ENCODE measurements at regions not wholly inside any gene's neighbourhood (a gene's known extent, or its start where the extent isn't known, plus 50 kb on each side); places are given as distances from the start of the nearest gene placed in this dataset.
"Not testable (repeated sequence)": the region's sequence is repeated elsewhere in the genome, so short reads cannot be mapped to it uniquely, and the experiment has no call there.

DNA sequence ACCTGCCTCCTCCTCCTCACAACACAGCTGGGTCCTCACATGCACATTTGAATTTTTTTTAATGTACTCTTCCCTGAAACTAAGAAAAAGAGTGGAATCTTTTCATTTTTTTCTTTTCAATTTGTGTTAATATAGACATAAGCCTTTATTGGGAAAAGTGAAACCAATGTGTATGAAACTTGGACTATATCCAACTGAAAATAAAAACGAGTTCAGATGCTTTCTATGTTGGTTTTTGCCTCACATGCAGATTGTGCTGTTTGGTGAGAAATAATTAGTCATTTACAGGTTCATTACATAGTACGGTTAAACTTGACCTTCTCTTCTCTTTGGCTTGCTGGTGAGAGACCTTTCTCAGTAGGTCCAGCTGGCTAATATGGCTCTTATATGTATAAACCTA is 515.2 kb upstream of the FANCL start:
- no peaks in the 10 kb centered on the region for H3K27me3 Mint-ChIP-seq
- ATAC-seq (ENCODE audit: poor library complexity) = no peak
- no peak overlapping the region for H3K4me3 ChIP-seq (ENCODE audit: low read length)
- H3K4me3 Mint-ChIP-seq = no peak overlapping the region
- no peak for DNase-seq
- H3K4me1 Mint-ChIP-seq (ENCODE audit: low read depth) = no peaks in the 10 kb centered on the region
- intact Hi-C loops (cut with DNase I, micrococcal nuclease) = no loop called here
- no peaks in the 10 kb centered on the region for H3K4me1 ChIP-seq (ENCODE audit: insufficient read depth, low read length)
- POLR2A ChIA-PET = no interaction called here
- no peak overlapping the region for H3K27ac Mint-ChIP-seq
- TF ChIP-seq, protein P1, sequence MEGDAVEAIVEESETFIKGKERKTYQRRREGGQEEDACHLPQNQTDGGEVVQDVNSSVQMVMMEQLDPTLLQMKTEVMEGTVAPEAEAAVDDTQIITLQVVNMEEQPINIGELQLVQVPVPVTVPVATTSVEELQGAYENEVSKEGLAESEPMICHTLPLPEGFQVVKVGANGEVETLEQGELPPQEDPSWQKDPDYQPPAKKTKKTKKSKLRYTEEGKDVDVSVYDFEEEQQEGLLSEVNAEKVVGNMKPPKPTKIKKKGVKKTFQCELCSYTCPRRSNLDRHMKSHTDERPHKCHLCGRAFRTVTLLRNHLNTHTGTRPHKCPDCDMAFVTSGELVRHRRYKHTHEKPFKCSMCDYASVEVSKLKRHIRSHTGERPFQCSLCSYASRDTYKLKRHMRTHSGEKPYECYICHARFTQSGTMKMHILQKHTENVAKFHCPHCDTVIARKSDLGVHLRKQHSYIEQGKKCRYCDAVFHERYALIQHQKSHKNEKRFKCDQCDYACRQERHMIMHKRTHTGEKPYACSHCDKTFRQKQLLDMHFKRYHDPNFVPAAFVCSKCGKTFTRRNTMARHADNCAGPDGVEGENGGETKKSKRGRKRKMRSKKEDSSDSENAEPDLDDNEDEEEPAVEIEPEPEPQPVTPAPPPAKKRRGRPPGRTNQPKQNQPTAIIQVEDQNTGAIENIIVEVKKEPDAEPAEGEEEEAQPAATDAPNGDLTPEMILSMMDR (IDR thresholded peaks at IDR 0.05) = no peak
- no peaks in the 10 kb centered on the region for H3K36me3 ChIP-seq (ENCODE audit: insufficient read depth, low read length)
- H3K36me3 Mint-ChIP-seq (ENCODE audit: low read depth) = no peaks in the 10 kb centered on the region
- CTCF ChIA-PET = no interaction called here
- no peaks in the 10 kb centered on the region for H3K27me3 ChIP-seq (ENCODE audit: control insufficient read depth in 1 of 2, insufficient read depth in 2 of 2, low read length in 2 of 2)
- no peaks in the 10 kb centered on the region for H3K9me3 ChIP-seq (ENCODE audit: control insufficient read depth in 1 of 2, insufficient read depth in 1 of 2, low read length in 2 of 2)
- no peaks in the 10 kb centered on the region for H3K9me3 Mint-ChIP-seq
- H3K27ac ChIP-seq (ENCODE audit: low read depth in 1 of 2, low read length in 2 of 2) = no peak overlapping the region

DNA sequence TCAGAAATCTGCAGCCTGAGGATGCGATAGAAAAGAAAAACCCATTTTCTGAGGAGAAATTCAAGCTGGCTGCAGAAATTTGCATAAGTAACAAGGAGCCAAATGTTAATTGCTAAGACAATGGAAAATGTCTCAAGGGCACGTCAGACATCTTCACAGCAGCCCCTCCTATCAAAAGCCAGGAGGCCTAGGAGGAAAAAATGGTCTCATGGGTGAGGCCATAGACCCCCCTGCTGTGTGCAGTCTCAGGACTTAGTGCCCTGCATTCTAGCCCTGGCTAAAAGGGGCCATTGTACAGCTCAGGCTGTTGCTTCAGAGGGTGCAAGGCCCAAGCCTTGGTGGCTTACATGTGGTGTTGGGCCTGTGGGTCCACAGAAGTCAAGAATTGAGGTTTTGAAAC is 511.4 kb upstream of the FANCL start:
- H3K4me1 ChIP-seq (ENCODE audit: insufficient read depth, low read length); H3K9me3 Mint-ChIP-seq; CTCF ChIA-PET; DNase-seq; H3K4me3 Mint-ChIP-seq; intact Hi-C loops (cut with DNase I, micrococcal nuclease); H3K9me3 ChIP-seq (ENCODE audit: control insufficient read depth in 1 of 2, insufficient read depth in 1 of 2, low read length in 2 of 2); H3K36me3 Mint-ChIP-seq (ENCODE audit: low read depth); POLR2A ChIA-PET; H3K36me3 ChIP-seq (ENCODE audit: insufficient read depth, low read length); ATAC-seq (ENCODE audit: poor library complexity); H3K27me3 ChIP-seq (ENCODE audit: control insufficient read depth in 1 of 2, insufficient read depth in 2 of 2, low read length in 2 of 2); H3K27ac Mint-ChIP-seq; H3K27ac ChIP-seq (ENCODE audit: low read depth in 1 of 2, low read length in 2 of 2); H3K4me3 ChIP-seq (ENCODE audit: low read length); H3K27me3 Mint-ChIP-seq; H3K4me1 Mint-ChIP-seq (ENCODE audit: low read depth): not testable (repeated sequence)

DNA sequence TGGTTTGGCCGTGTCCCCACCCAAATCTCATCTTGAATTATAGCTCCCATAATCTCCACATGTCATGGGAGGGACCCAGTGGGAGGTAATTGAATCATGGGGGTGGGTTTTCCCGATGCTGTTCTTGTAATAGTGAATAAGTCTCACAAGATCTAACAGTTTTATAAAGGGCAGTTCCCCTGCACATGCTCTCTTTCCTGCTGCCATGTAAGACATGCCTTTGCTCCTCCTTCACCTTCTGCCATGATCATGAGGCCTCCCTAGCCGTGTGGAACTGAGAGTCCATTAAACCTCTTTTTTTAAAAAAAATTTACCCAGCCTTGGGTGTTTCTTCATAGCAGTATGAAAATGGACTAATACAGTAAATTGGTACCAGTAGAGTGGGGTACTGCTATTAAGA is 510.6 kb upstream of the FANCL start:
- H3K36me3 ChIP-seq (ENCODE audit: insufficient read depth, low read length); H3K4me3 ChIP-seq (ENCODE audit: low read length); DNase-seq; H3K27ac Mint-ChIP-seq; H3K4me1 ChIP-seq (ENCODE audit: insufficient read depth, low read length); H3K9me3 Mint-ChIP-seq; H3K36me3 Mint-ChIP-seq (ENCODE audit: low read depth); intact Hi-C loops (cut with DNase I, micrococcal nuclease); H3K27me3 ChIP-seq (ENCODE audit: control insufficient read depth in 1 of 2, insufficient read depth in 2 of 2, low read length in 2 of 2); H3K9me3 ChIP-seq (ENCODE audit: control insufficient read depth in 1 of 2, insufficient read depth in 1 of 2, low read length in 2 of 2); H3K27me3 Mint-ChIP-seq; H3K4me3 Mint-ChIP-seq; H3K27ac ChIP-seq (ENCODE audit: low read depth in 1 of 2, low read length in 2 of 2); H3K4me1 Mint-ChIP-seq (ENCODE audit: low read depth); CTCF ChIA-PET; ATAC-seq (ENCODE audit: poor library complexity); POLR2A ChIA-PET: not testable (repeated sequence)

DNA sequence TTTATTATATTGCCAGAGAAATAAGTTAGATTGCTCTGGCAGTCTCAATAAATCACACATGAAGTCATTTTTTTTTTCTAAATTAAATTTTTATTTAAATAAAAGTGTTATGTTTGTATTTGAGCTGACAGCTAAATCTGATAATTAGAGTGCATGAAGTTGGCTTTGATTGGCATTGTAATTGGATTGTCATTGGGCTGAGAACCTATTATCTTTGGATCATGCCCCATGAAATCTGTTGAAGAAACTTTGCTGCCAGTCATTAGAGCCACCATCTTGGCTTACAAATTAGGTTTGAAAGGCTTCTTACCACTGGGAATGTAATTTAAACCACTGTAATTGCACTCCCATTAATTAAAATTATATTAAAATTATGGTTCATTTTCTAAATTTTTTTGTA is 507.9 kb upstream of the FANCL start:
- Mint-ChIP-seq H3K9me3 (peaks cover 2% of the 10 kb centered on the region), H3K4me3 (no peak overlapping the region), H3K4me1 (ENCODE audit: low read depth) (no peaks in the 10 kb centered on the region), H3K27me3 (no peaks in the 10 kb centered on the region), H3K36me3 (ENCODE audit: low read depth) (no peaks in the 10 kb centered on the region), H3K27ac (no peak overlapping the region)
- ChIA-PET CTCF (no interaction called here), POLR2A (no interaction called here)
- H3K27me3 ChIP-seq (ENCODE audit: control insufficient read depth in 1 of 2, insufficient read depth in 2 of 2, low read length in 2 of 2) = no peaks in the 10 kb centered on the region
- no peaks in the 10 kb centered on the region for H3K9me3 ChIP-seq (ENCODE audit: control insufficient read depth in 1 of 2, insufficient read depth in 1 of 2, low read length in 2 of 2)
- TF ChIP-seq, protein P1 (IDR thresholded peaks at IDR 0.05) = no peak
- no peak overlapping the region for H3K4me3 ChIP-seq (ENCODE audit: low read length)
- ATAC-seq (ENCODE audit: poor library complexity) (no peak), DNase-seq (no peak)
- intact Hi-C loops (cut with DNase I, micrococcal nuclease) = no loop called here
- no peaks in the 10 kb centered on the region for H3K36me3 ChIP-seq (ENCODE audit: insufficient read depth, low read length)
- H3K4me1 ChIP-seq (ENCODE audit: insufficient read depth, low read length) = no peaks in the 10 kb centered on the region
- no peak overlapping the region for H3K27ac ChIP-seq (ENCODE audit: low read depth in 1 of 2, low read length in 2 of 2)

DNA sequence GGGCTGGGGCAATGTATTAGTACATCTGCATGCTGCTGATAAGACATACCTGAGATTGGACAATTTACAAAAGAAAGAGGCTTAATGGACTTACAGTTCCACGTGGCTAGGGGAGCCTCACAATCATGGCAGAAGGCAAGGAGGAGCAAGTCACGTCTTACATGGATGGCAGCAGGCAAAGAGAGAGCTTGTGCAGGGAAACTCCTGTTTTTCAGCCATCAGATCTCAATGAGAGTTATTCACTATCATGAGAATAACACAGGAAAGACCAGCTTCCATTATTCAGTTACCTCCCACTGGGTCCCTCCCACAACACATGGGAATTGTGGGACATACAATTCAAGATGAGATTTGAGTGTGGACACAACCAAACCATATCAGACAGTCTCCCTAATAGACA is 504.2 kb upstream of the FANCL start:
- intact Hi-C loops (cut with DNase I, micrococcal nuclease); H3K4me3 ChIP-seq (ENCODE audit: low read length); ATAC-seq (ENCODE audit: poor library complexity); H3K9me3 ChIP-seq (ENCODE audit: control insufficient read depth in 1 of 2, insufficient read depth in 1 of 2, low read length in 2 of 2); H3K27ac ChIP-seq (ENCODE audit: low read depth in 1 of 2, low read length in 2 of 2); H3K27me3 ChIP-seq (ENCODE audit: control insufficient read depth in 1 of 2, insufficient read depth in 2 of 2, low read length in 2 of 2); H3K4me1 ChIP-seq (ENCODE audit: insufficient read depth, low read length); H3K27ac Mint-ChIP-seq; H3K4me3 Mint-ChIP-seq; H3K36me3 ChIP-seq (ENCODE audit: insufficient read depth, low read length); H3K36me3 Mint-ChIP-seq (ENCODE audit: low read depth); H3K4me1 Mint-ChIP-seq (ENCODE audit: low read depth); H3K27me3 Mint-ChIP-seq; CTCF ChIA-PET; H3K9me3 Mint-ChIP-seq; POLR2A ChIA-PET; DNase-seq: not testable (repeated sequence)

All from CD4-positive, alpha-beta T cell (primary cell).